H9 (cell line): ENCODE measurements at regions not wholly inside any gene's neighbourhood (a gene's known extent, or its start where the extent isn't known, plus 50 kb on each side); places are given as distances from the start of the nearest gene placed in this dataset.

Experiments
- DNase-seq: peaks from one replicate; pipeline ENCODE4 v3.0.0-alpha.2; 2017
- H2AFZ ChIP-seq: one replicate; pipeline ENCODE4 v1.6.1; 2013; ENCODE audit warnings: mild to moderate bottlenecking, low read length, control low read depth, moderate library complexity
- H2AK5ac ChIP-seq: 2 replicates; pipeline ENCODE4 v1.6.1; 2013; ENCODE audit warnings: low read length, control low read depth, mixed read lengths; ENCODE audit not compliant: insufficient read length
- H2BK120ac ChIP-seq: one replicate; pipeline ENCODE4 v1.6.1; 2013; ENCODE audit warnings: low read depth, mild to moderate bottlenecking, low read length, control low read depth, inconsistent platforms; ENCODE audit not compliant: poor library complexity, severe bottlenecking
- H2BK12ac ChIP-seq: 2 replicates; pipeline ENCODE4 v1.6.1; 2013; ENCODE audit warnings: low read length, control low read depth, mixed read lengths, low read depth; ENCODE audit not compliant: insufficient read length
- H2BK15ac ChIP-seq: 2 replicates; pipeline ENCODE4 v1.6.1; 2013; ENCODE audit warnings: low read depth, low read length, control low read depth
- H2BK20ac ChIP-seq: one replicate; pipeline ENCODE4 v1.6.1; 2013; ENCODE audit warnings: low read depth, mild to moderate bottlenecking, low read length, control low read depth, inconsistent platforms; ENCODE audit not compliant: poor library complexity, severe bottlenecking
- H2BK5ac ChIP-seq: 2 replicates; pipeline ENCODE4 v1.6.1; 2013; ENCODE audit warnings: low read length, control low read depth, mixed read lengths; ENCODE audit not compliant: insufficient read length
- H3K14ac ChIP-seq: 2 replicates; pipeline ENCODE4 v1.6.1; 2013; ENCODE audit warnings: low read length, control low read depth; ENCODE audit not compliant: insufficient read depth
- H3K18ac ChIP-seq: 2 replicates; pipeline ENCODE4 v1.6.1; 2013; ENCODE audit warnings: low read depth, mild to moderate bottlenecking, mixed read lengths, low read length, control low read depth; ENCODE audit not compliant: insufficient read length
- H3K23ac ChIP-seq: 2 replicates; pipeline ENCODE4 v1.6.1; 2013; ENCODE audit warnings: low read length, control low read depth, mixed read lengths, low read depth; ENCODE audit not compliant: insufficient read length
- H3K23me2 ChIP-seq: 2 replicates; pipeline ENCODE4 v1.6.1; 2013; ENCODE audit warnings: low read depth, mild to moderate bottlenecking, mixed read lengths, low read length, control low read depth; ENCODE audit not compliant: insufficient read length, poor library complexity, severe bottlenecking
- H3K27ac ChIP-seq: 2 replicates; pipeline ENCODE4 v1.5.1; 2013; ENCODE audit warnings: low read length, control low read depth, mixed read lengths, low read depth; ENCODE audit not compliant: insufficient read length
- H3K27me3 ChIP-seq: 2 replicates; pipeline ENCODE4 v1.6.1; 2013; ENCODE audit warnings: low read length, control low read depth, inconsistent platforms; ENCODE audit not compliant: insufficient read depth
- H3K4ac ChIP-seq: 2 replicates; pipeline ENCODE4 v1.6.1; 2013; ENCODE audit warnings: low read depth, mild to moderate bottlenecking, control low read depth, inconsistent platforms, low read length, moderate library complexity
- H3K4me1 ChIP-seq: 2 replicates; pipeline ENCODE4 v1.6.1; 2013; ENCODE audit warnings: low read length, control low read depth, inconsistent platforms; ENCODE audit not compliant: insufficient read depth
- H3K4me2 ChIP-seq: 2 replicates; pipeline ENCODE4 v1.6.1; 2013; ENCODE audit warnings: low read length, control low read depth, mixed read lengths; ENCODE audit not compliant: insufficient read length, insufficient read depth
- H3K56ac ChIP-seq: 2 replicates; pipeline ENCODE4 v1.6.1; 2013; ENCODE audit warnings: low read depth, mild to moderate bottlenecking, mixed read lengths, low read length, control low read depth; ENCODE audit not compliant: insufficient read length
- H3K79me1 ChIP-seq: 2 replicates; pipeline ENCODE4 v1.6.1; 2013; ENCODE audit warnings: low read depth, mild to moderate bottlenecking, moderate library complexity, low read length, control low read depth, inconsistent platforms; ENCODE audit not compliant: insufficient read depth, poor library complexity, severe bottlenecking
- H3K79me2 ChIP-seq: 2 replicates; pipeline ENCODE4 v1.6.1; 2013; ENCODE audit warnings: low read length, control low read depth, inconsistent platforms; ENCODE audit not compliant: insufficient read depth
- H3K9ac ChIP-seq: 2 replicates; pipeline ENCODE4 v1.6.1; 2013; ENCODE audit warnings: low read length, control low read depth, mixed read lengths; ENCODE audit not compliant: insufficient read length; ENCODE audit errors: extremely low read depth
- H3K9me3 ChIP-seq: one replicate; pipeline ENCODE4 v1.6.1; 2013; ENCODE audit warnings: low read depth, low read length, inconsistent platforms; ENCODE audit not compliant: control insufficient read depth
- H3T11ph ChIP-seq: one replicate; pipeline ENCODE4 v1.6.1; 2013; ENCODE audit warnings: mild to moderate bottlenecking, low read length, control low read depth, inconsistent platforms
- H4K20me1 ChIP-seq: one replicate; pipeline ENCODE4 v1.6.1; 2013; ENCODE audit not compliant: control insufficient read depth, insufficient read length, insufficient read depth
- H4K5ac ChIP-seq: 2 replicates; pipeline ENCODE4 v1.6.1; 2013; ENCODE audit warnings: low read depth, mild to moderate bottlenecking, mixed read lengths, low read length, control low read depth; ENCODE audit not compliant: insufficient read length
- H4K8ac ChIP-seq: replicated peaks from 2 replicates; pipeline ENCODE4 v1.6.1; 2013; ENCODE audit warnings: low read length, control low read depth, mixed read lengths, low read depth; ENCODE audit not compliant: insufficient read length
- H4K91ac ChIP-seq: 2 replicates; pipeline ENCODE4 v1.6.1; 2013; ENCODE audit warnings: low read depth, mild to moderate bottlenecking, moderate library complexity, mixed read lengths, low read length, control low read depth; ENCODE audit not compliant: insufficient read length
- H3K27ac Mint-ChIP-seq, 3 experiments: 2 replicates in 2 of 3; 3 replicates in 1 of 3; pipeline ENCODE4 v1.8.0; 2020 to 2021; ENCODE audit warnings: mixed read lengths in 3 of 3, mild to moderate bottlenecking in 1 of 3, moderate library complexity in 1 of 3
- H3K27me3 Mint-ChIP-seq: 2 replicates; pipeline ENCODE4 v1.8.0; 2021; ENCODE audit warnings: low read depth, mild to moderate bottlenecking, moderate library complexity, mixed read lengths
- H3K36me3 Mint-ChIP-seq, 3 experiments: 2 replicates in 2 of 3; 3 replicates in 1 of 3; pipeline ENCODE4 v1.8.0; 2020 to 2021; ENCODE audit warnings: low read depth in 3 of 3, mixed read lengths in 3 of 3; ENCODE audit not compliant: insufficient read depth in 1 of 3
- H3K4me1 Mint-ChIP-seq, 2 experiments: 2 replicates each; pipeline ENCODE4 v1.8.0; 2020; ENCODE audit warnings: mixed read lengths in 2 of 2
- H3K4me3 Mint-ChIP-seq, 2 experiments: 2 replicates in 1 of 2; 3 replicates in 1 of 2; pipeline ENCODE4 v1.8.0; 2020 to 2021; ENCODE audit warnings: mild to moderate bottlenecking in 2 of 2, mixed read lengths in 2 of 2, moderate library complexity in 1 of 2
- H3K9me3 Mint-ChIP-seq, 2 experiments: 2 replicates in 1 of 2; 3 replicates in 1 of 2; pipeline ENCODE4 v1.8.0; 2020; ENCODE audit warnings: mild to moderate bottlenecking in 2 of 2, mixed read lengths in 2 of 2, moderate library complexity in 1 of 2
- CTCF ChIP-seq: fragments of 200-600 bp; sonication (generic); conservative IDR thresholded peaks from 3 replicates; pipeline ENCODE4 v1.8.0; 2021; ENCODE audit warnings: antibody characterized with exemption, mild to moderate bottlenecking
- WGBS: extraction: QIAGEN DNeasy Blood & Tissue Kit; methylation state at CpG from one replicate; pipeline ENCODE4 v1.1.7; 2013; ENCODE audit warnings: missing lambda C conversion rate, low lambda C conversion rate, mixed read lengths; ENCODE audit not compliant: insufficient read length; ENCODE audit errors: extremely low coverage; 5-methylcytosine and 5-hydroxymethylcytosine counted together

DNA sequence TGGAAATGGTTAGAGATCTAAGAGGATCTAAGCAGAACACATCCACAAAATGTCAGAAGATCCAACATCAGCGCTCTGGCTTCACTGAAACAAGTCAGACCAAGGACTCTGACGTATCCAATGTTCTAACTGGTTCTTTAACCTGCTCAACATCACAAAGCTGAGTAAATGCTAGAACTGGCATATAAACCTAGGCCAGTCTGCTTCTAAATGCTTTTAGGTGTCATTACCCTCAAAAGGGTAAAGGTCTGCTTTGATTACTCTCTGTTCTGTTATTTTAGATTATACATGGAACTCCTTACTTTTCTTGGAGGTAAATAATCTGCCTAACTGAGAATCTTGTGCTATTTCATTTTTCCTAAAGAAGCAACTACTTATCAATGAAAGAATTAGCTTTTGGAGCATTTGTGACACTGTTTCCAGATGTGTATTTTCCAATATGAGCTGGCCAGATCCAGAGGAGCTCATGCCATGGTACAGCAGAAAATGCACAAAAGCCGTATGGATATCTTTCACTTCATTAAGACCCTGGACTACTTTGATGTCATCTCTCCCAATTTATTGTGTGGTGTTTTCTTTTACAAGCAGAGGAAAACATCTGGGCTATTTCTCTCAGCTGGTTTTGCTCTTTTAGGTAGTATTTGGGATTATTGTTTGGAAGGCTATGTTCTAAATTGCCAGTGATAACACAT lies 123.5 kb downstream of the RASGEF1B start:
- H2BK5ac ChIP-seq = no peak overlapping the region
- no peak overlapping the region for H3K27ac ChIP-seq
- H2BK20ac ChIP-seq = no peak overlapping the region
- no peak overlapping the region for H3K23ac ChIP-seq
- no peaks in the 10 kb centered on the region for H3K79me2 ChIP-seq
- H4K91ac ChIP-seq = no peak overlapping the region
- H3K27me3 ChIP-seq = no peaks in the 10 kb centered on the region
- H4K5ac ChIP-seq = no peak overlapping the region
- H4K8ac ChIP-seq = no peak overlapping the region
- peaks cover 2% of the 10 kb centered on the region; the same call in 1 of the 2 replicates for H3K27me3 Mint-ChIP-seq
- TF ChIP-seq CTCF = no peak
- no peaks in the 10 kb centered on the region for H3K9me3 ChIP-seq
- H3K4me2 ChIP-seq = no peak overlapping the region
- no peak overlapping the region for H2BK12ac ChIP-seq
- H3K4me1 Mint-ChIP-seq = peaks cover 7 to 9% of the 10 kb centered on the region in 2 experiments
- H2BK120ac ChIP-seq = no peak overlapping the region
- no peak overlapping the region for H2AK5ac ChIP-seq
- no peak for DNase-seq
- H3K4me3 Mint-ChIP-seq = no peak overlapping the region
- no peaks in the 10 kb centered on the region; a peak in 1 of 5 replicates for H3K9me3 Mint-ChIP-seq
- no peak overlapping the region for H3T11ph ChIP-seq
- H3K36me3 Mint-ChIP-seq = no peaks in the 10 kb centered on the region
- H2AFZ ChIP-seq = no peak overlapping the region
- H3K23me2 ChIP-seq = no peaks in the 10 kb centered on the region
- no peaks in the 10 kb centered on the region for H3K4me1 ChIP-seq
- H3K79me1 ChIP-seq = no peaks in the 10 kb centered on the region
- no CpG with 5 or more reads among the region's 3 CpGs for WGBS
- H3K56ac ChIP-seq = no peak overlapping the region
- H3K4ac ChIP-seq = no peak overlapping the region
- no peak overlapping the region for H3K27ac Mint-ChIP-seq
- no peak overlapping the region for H3K9ac ChIP-seq
- no peak overlapping the region for H3K18ac ChIP-seq
- no peak overlapping the region for H2BK15ac ChIP-seq
- H4K20me1 ChIP-seq = no peaks in the 10 kb centered on the region
- no peak overlapping the region for H3K14ac ChIP-seq
